ENCODE measurements at regions not wholly inside any gene's neighbourhood (a gene's known extent, or its start where the extent isn't known, plus 50 kb on each side); places are given as distances from the start of the nearest gene placed in this dataset.

- Histone ChIP-seq H3K27me3 (replicated peaks; ENCODE audit: control insufficient read depth, insufficient read depth, low read length) (no peaks in the 10 kb centered on the region), H3K4me3 (replicated peaks; ENCODE audit: low read depth, low read length) (no peak overlapping the region), H3K36me3 (ENCODE audit: control insufficient read depth, insufficient read depth, low read length) (no peaks in the 10 kb centered on the region)
- no peak for TF ChIP-seq CTCF (IDR thresholded peaks at IDR 0.05; ENCODE audit: insufficient read depth, low read length, poor library complexity, severe bottlenecking)
- no peak for DNase-seq (ENCODE audit: extremely low read depth, insufficient read length)
Observed at GRCh38 chr5:21649969-21650368, 1203.2 kb downstream of the CDH12 start.

- no peak for DNase-seq (ENCODE audit: extremely low read depth, insufficient read length)
- no peaks in the 10 kb centered on the region for H3K36me3 ChIP-seq (ENCODE audit: control insufficient read depth, insufficient read depth, low read length)
- no peak for TF ChIP-seq CTCF (IDR thresholded peaks at IDR 0.05; ENCODE audit: insufficient read depth, low read length, poor library complexity, severe bottlenecking)
- no peaks in the 10 kb centered on the region for H3K27me3 ChIP-seq (replicated peaks; ENCODE audit: control insufficient read depth, insufficient read depth, low read length)
- H3K4me3 ChIP-seq (replicated peaks; ENCODE audit: low read depth, low read length) = no peak overlapping the region
Observed at GRCh38 chr5:21646469-21646868, 1206.7 kb downstream of the CDH12 start.

DNA sequence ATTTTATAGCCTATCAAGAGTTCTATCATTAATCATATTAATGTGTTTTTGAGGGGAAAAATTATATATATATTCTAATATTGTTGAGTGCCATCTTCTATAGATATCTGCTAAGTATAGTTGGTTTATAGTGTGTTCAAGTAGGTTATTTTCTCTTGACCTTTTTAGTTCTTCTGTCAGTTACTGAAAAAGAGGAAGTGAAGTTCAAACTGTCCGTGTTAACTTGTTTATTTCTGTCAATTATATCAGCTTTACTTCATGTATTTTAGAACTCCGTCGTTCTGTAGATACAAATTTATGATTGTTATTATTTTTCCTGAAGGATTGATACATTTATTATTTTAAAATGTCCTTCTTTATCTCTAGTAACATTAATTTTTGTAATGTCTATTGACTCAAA lies 1209.1 kb downstream of the CDH12 start:
- H3K36me3 ChIP-seq (ENCODE audit: control insufficient read depth, insufficient read depth, low read length) = no peaks in the 10 kb centered on the region
- DNase-seq (ENCODE audit: extremely low read depth, insufficient read length) = no peak
- no peaks in the 10 kb centered on the region for H3K27me3 ChIP-seq (replicated peaks; ENCODE audit: control insufficient read depth, insufficient read depth, low read length)
- H3K4me3 ChIP-seq (replicated peaks; ENCODE audit: low read depth, low read length) = no peak overlapping the region
- TF ChIP-seq CTCF (IDR thresholded peaks at IDR 0.05; ENCODE audit: insufficient read depth, low read length, poor library complexity, severe bottlenecking) = no peak

GRCh38 chr5:21642312-21642711 lies 1210.8 kb downstream of the CDH12 start:
- Histone ChIP-seq H3K36me3 (ENCODE audit: control insufficient read depth, insufficient read depth, low read length) (no peaks in the 10 kb centered on the region), H3K27me3 (replicated peaks; ENCODE audit: control insufficient read depth, insufficient read depth, low read length) (no peaks in the 10 kb centered on the region), H3K4me3 (replicated peaks; ENCODE audit: low read depth, low read length) (no peak overlapping the region)
- TF ChIP-seq CTCF (IDR thresholded peaks at IDR 0.05; ENCODE audit: insufficient read depth, low read length, poor library complexity, severe bottlenecking) = no peak
- no peak for DNase-seq (ENCODE audit: extremely low read depth, insufficient read length)

GRCh38 chr5:21623831-21624230 lies 1229.3 kb downstream of the CDH12 start:
- no peak for DNase-seq (ENCODE audit: extremely low read depth, insufficient read length)
- Histone ChIP-seq H3K36me3 (ENCODE audit: control insufficient read depth, insufficient read depth, low read length) (no peaks in the 10 kb centered on the region), H3K27me3 (replicated peaks; ENCODE audit: control insufficient read depth, insufficient read depth, low read length) (no peaks in the 10 kb centered on the region), H3K4me3 (replicated peaks; ENCODE audit: low read depth, low read length) (no peak overlapping the region)
- no peak for TF ChIP-seq CTCF (IDR thresholded peaks at IDR 0.05; ENCODE audit: insufficient read depth, low read length, poor library complexity, severe bottlenecking)

GRCh38 chr5:21615195-21615765 lies 1237.9 kb downstream of the CDH12 start:
- TF ChIP-seq CTCF (IDR thresholded peaks at IDR 0.05; ENCODE audit: insufficient read depth, low read length, poor library complexity, severe bottlenecking) = no peak
- no peaks in the 10 kb centered on the region for H3K36me3 ChIP-seq (ENCODE audit: control insufficient read depth, insufficient read depth, low read length)
- DNase-seq (ENCODE audit: extremely low read depth, insufficient read length) = no peak
- no peak overlapping the region for H3K4me3 ChIP-seq (replicated peaks; ENCODE audit: low read depth, low read length)
- H3K27me3 ChIP-seq (replicated peaks; ENCODE audit: control insufficient read depth, insufficient read depth, low read length) = no peaks in the 10 kb centered on the region

Data from GM06990 (cell line).